NAMALWA (cell line): ENCODE measurements at regions not wholly inside any gene's neighbourhood (a gene's known extent, or its start where the extent isn't known, plus 50 kb on each side); places are given as distances from the start of the nearest gene placed in this dataset.

ENCODE experiments used
- DNase-seq: peaks from one replicate; pipeline ENCODE4 v3.0.0-alpha.2; 2015; ENCODE audit warnings: low spot score

DNA sequence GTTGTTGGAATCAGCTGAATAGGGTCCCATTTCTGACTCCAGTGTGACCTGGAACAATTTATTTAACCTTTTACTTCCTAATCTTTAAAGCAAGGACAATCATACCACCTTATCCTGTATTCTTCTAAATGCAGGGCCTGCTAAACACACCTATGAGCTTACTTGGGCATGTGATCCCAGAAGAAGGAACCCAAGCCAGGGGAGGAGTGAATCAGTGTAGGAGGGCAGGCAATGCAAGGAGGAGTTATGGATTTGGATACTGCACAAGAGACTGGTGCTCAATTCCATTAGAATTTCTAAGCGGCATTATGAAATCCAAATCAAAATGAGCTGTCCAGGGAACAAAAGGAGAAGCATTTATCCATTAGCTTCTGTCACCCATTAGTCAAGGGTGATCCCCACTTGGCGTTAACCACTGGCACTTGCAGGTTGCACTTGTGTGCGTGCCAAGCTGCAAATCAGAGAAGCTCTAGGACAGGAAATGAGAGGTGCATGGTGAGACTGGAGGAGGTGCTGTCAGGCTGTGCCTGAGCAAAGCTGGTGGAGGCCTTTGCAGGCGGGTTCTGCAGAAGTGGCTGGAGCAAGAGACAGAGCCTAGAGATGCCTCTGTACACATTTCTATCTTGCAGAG is 297.2 kb upstream of the PLXNA2 start:
- DNase-seq: no peak

- no peak for DNase-seq
Measured at GRCh38 chr1:208542309-208542708, 298.1 kb upstream of the PLXNA2 start.

DNA sequence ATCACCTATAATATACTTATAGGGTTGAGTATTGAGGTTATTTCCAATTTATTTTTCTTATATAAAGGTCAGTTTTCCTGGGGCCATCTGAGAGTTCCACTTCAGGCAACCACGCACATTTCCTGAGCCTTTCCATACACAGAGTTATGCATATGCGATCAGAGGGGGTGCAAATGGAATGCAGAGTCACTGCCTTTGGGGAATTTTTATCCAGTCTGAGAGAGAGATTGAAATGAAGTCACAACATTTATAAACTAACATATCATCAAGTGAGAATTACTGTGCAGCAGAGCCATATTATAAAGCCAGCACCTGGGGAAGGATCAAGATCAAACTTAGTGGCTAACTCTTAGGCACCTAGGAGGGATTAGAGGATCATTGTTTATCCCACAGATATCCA is 299.9 kb upstream of the PLXNA2 start:
- DNase-seq: no peak

DNA sequence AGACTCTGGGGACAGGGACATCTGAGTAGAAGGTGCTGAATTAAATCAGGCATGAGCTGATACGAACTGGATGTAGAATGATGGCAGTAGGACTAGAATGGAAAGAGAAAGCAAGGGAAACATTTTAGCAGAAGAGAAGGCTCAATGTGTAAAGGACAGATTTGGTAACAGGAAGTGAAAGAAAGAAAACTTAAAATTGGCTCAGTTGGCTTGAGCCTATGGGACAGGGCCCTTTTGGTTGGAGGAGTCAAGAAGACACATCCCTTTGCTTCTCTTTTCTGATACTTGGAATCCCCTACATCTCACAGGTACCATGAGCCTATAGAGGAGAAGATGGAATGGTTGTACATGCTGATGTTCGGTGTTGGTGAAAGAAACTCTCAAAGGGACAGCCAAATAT is 300.6 kb upstream of the PLXNA2 start:
- DNase-seq: no peak

DNA sequence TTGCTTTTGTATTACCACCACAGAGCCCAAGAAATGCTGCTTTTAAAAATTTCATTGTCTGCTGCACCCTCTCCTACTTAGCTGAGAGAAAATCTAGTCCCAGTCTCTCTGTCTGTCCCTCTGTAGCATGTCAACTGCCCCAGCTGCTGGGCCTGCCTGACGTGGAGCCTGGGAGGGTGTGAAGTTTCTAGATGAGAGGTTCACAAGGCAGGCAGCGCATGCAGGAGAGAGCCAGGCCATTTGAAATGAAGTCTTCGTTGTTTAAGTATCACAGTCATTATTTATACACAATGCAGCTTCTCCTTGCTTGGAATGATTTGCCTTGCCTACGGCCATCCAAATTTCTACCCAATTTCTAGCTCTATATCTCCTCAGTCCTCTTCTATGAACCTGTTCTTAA is 306.8 kb upstream of the PLXNA2 start:
- no peak for DNase-seq

- DNase-seq: no peak
Measured at GRCh38 chr1:208551633-208552320, 307.6 kb upstream of the PLXNA2 start.

GRCh38 chr1:208552928-208553327 is 308.7 kb upstream of the PLXNA2 start:
- no peak for DNase-seq

GRCh38 chr1:208556461-208556860 is 312.3 kb upstream of the PLXNA2 start:
- DNase-seq: no peak

GRCh38 chr1:208557046-208557722 is 313.0 kb upstream of the PLXNA2 start:
- DNase-seq: no peak

DNA sequence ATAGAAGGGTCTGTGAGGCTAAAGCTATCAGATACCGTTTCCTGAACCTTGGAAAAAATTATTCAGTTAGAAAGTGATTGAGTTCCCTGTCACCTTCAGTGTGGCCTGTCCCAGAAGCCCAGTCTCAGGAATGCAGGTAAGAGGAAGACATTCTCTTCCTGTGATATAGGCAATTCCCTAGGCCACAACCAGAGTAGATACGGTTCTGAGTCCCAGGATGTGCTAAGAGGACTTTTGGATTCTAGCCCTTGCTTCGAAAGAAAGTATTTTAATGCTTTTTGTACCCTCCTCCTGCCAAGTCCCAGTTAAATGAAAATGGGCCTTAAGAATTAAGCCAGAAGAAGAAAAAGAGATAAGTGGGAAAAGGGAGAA is 313.5 kb upstream of the PLXNA2 start:
- DNase-seq: no peak

DNA sequence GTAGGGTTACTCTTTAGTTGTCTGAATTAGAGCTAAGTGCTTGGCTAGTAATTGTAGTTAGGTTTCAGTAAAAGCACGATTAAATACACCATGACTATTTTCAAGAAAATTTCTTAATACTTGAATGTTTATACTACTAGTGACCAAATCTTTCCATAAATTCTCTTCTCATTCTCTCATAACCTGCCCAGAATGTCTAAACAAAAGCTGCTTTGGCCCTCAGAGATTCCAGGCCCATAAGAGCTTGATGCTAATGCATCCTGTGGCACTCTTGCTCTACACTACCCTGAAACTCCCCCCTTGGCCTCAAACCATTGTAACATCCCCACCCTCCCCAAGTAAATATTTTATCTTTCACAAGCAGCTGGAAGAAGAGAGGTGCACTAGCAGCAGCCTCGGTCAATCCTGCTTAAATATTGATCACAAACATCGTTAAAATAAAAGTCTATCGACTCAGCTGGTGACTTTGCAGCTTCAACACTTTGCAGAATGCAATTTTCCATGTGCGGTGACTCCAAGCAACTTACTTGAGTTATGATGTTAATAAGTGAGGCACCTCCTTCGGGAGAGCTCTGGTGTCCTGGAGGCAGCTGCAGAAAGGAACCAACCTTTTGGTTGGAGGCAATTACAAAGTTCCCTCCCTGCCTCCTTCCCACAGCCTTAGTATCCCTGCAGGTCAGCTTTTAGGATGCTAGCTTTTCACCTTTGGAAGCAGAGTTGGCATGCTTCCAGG is 315.6 kb upstream of the PLXNA2 start:
- DNase-seq: no peak

GRCh38 chr1:208562151-208562960 is 318.2 kb upstream of the PLXNA2 start:
- no peak for DNase-seq

DNA sequence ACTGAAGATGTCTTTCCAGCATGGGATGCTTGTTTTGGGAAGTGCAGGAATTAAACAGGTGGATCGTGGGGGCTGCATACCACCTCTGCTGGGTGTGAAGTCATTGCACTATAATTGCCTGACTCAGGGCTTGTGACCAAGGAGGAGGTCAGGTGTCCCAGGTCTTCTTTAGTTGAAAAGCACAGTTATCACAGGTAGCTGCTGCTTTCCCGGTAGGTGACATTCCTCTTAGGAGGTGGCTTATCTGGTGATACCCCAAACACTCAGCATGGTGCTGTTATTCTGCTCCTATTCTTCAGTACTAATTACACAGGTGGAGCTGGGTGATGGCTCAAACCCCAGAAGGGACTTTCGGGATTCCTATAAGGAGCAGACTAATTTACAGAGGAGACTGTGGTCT is 320.3 kb upstream of the PLXNA2 start:
- DNase-seq: no peak

DNA sequence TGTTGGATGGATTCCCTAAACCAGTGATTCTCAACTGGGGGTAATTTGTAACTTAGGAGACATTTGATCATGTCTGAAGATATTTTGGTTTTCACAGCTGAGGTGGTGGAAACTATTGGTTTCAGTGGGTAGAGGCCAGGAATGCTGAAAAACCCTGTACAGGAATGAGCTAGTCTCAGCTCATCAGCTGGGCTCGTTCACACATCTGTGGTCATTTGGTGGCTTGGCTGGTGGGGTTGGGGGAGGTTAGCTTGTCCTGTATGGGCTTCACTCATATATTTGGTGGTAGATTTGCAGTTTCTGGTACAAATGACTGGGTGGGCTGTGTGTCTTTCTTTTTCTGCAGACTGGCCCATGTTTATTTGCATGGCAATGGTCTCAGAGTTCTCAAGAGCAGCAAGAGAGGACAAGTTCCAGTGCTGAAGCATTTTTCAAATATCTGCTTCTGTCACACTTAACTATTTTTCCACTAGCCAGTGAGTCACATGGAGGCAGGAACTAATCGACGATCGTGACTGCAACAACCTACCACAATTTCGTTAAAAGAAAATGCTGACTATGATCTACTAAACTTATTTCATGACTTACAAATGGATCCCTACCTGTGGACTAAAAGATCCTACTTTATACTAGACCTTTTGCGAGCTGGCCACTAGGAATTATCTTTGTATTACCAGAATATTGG is 321.7 kb upstream of the PLXNA2 start:
- DNase-seq: no peak

- no peak for DNase-seq
Measured at GRCh38 chr1:208569181-208569580, 325.0 kb upstream of the PLXNA2 start.

GRCh38 chr1:208570362-208570761 is 326.2 kb upstream of the PLXNA2 start:
- no peak for DNase-seq

DNA sequence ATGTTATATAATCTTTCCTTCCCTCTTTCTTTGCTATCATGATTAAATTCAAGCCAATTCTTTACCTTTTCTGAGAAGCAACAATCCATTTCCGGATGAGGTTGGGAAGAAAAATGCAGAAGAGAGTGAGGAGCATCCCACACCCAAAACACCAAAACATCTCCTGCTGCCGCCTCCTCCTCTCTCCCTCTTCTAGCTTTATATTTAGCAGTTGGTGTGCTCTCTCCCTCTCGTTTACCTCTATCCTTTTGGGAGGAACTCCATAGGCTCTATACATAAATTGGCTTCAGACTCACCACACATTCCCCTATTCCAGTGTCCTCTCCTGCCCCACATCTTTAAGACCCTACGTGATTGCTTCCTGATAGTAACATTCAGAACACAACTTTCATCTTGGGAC is 332.2 kb upstream of the PLXNA2 start:
- DNase-seq: no peak

- no peak for DNase-seq
Measured at GRCh38 chr1:208577381-208577905, 333.3 kb upstream of the PLXNA2 start.

GRCh38 chr1:208581209-208581608 is 337.0 kb upstream of the PLXNA2 start:
- no peak for DNase-seq

- no peak for DNase-seq
Measured at GRCh38 chr1:208581667-208582066, 337.5 kb upstream of the PLXNA2 start.

GRCh38 chr1:208584167-208584755 is 340.1 kb upstream of the PLXNA2 start:
- DNase-seq: no peak
